ENCODE measurements at regions not wholly inside any gene's neighbourhood (a gene's known extent, or its start where the extent isn't known, plus 50 kb on each side); places are given as distances from the start of the nearest gene placed in this dataset.

DNA sequence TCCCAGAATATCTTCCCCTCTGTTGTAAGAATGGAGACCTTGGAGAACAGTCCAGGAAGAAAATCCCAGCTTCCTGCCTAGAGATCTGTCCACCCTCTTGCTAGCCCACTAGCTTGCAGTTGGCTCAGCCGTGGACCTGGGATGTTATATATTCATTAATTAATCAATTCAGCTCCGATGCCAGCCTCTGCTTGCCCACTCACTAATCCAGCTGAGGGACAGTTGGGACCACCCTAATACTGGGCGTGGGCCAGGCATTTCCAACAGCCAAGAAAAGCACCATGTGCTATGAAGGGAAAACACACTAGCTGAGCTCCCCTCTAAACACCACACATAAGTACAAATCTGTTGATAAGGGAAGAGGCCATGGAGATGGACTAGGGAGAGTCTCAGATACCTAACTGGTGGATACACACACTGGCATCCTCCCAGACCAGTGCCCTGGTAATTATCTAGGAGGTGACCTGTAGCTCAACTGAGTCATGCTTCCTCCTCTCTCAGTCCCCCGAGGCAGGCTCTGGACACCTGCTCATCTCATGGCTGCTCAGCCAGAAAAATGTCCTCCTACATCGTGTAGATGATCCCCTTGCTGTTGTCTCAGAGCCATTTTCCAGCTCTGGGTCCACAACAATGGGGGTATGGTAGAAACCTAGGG lies 78.9 kb downstream of the ANKRD60 start:
- DNase-seq (ENCODE audit: low read depth in 1 of 2, low spot score in 2 of 2) (no peak), FAIRE-seq (no peak)
- no peak overlapping the region for H4K91ac ChIP-seq (replicated peaks; ENCODE audit: insufficient read length, low read length)
- CTCF ChIA-PET (ENCODE audit: partially characterized antibody): interaction anchor here (0.9 to 1.9 kb wide), 6 partner anchors 11 to 66 kb away, joined by 3 to 6 read pairs (median 4); no protein-coding TSS in a partner anchor
- WGBS, 2 experiments (ENCODE audit: extremely low coverage in 1 of 2, insufficient coverage in 1 of 2, insufficient read length in 1 of 2, insufficient replicate concordance in 2 of 2, low coverage in 1 of 2, low lambda C conversion rate in 2 of 2, missing lambda C conversion rate in 1 of 2): 89% methylated on average over 5 of the region's 5 CpGs; no CpG with 5 or more reads in 1 of the 2 experiments
- H2AK5ac ChIP-seq (ENCODE audit: low read depth, low read length): no peak overlapping the region
- H3K18ac ChIP-seq (ENCODE audit: extremely low read depth, low read length): no peak overlapping the region
- no peaks in the 10 kb centered on the region for H4K20me1 ChIP-seq (replicated peaks in 1 of 2; ENCODE audit: control insufficient read depth in 1 of 2, insufficient read depth in 2 of 2, low read length in 2 of 2)
- no peak overlapping the region for H2BK5ac ChIP-seq (ENCODE audit: low read depth, low read length)
- no peaks in the 10 kb centered on the region for H3K79me1 ChIP-seq (ENCODE audit: low read depth, low read length)
- POLR2A ChIA-PET (ENCODE audit: partially characterized antibody): no interaction called here
- H2BK12ac ChIP-seq (ENCODE audit: low read depth, low read length): no peak overlapping the region
- H3K4me2 ChIP-seq (ENCODE audit: insufficient read depth in 1 of 2, low read depth in 2 of 2, low read length in 2 of 2): no peak overlapping the region; a peak in 1 of 4 replicates
- H3K27ac ChIP-seq (ENCODE audit: low read depth, low read length): no peak overlapping the region
- no peak overlapping the region for H2BK120ac ChIP-seq (replicated peaks; ENCODE audit: low read depth, low read length)
- no peak overlapping the region for H2BK20ac ChIP-seq (ENCODE audit: low read length)
- H3K4me1 ChIP-seq (replicated peaks in 1 of 4; ENCODE audit: control insufficient read depth in 3 of 4, insufficient read depth in 4 of 4, low read length in 3 of 4): peaks cover 0 to 9% (median under 1%) of the 10 kb centered on the region in 4 experiments; a peak in 3 of 7 replicates
- no peak overlapping the region for H2BK15ac ChIP-seq (ENCODE audit: low read length)
- H3K23me2 ChIP-seq (ENCODE audit: low read depth, low read length): peaks cover 3% of the 10 kb centered on the region; the same call in 1 of the 2 replicates
- no peak overlapping the region for H3K56ac ChIP-seq (replicated peaks; ENCODE audit: insufficient read length, low read depth, low read length)
- no peak overlapping the region for H3K14ac ChIP-seq (ENCODE audit: insufficient read length)
- H4K8ac ChIP-seq (ENCODE audit: extremely low read depth, insufficient read depth, low read length): no peak overlapping the region
- no peak overlapping the region for H3K23ac ChIP-seq (ENCODE audit: insufficient read length)
- no peak overlapping the region for H2AFZ ChIP-seq (ENCODE audit: low read length)
- peaks cover 0 to 14% (median 2%) of the 10 kb centered on the region in 4 experiments; a peak in 4 of 7 replicates for H3K27me3 ChIP-seq (replicated peaks in 1 of 4; ENCODE audit: control insufficient read depth in 3 of 4, extremely low read depth in 1 of 4, insufficient read depth in 3 of 4, low read length in 3 of 4)
- no peaks in the 10 kb centered on the region for H3K36me3 ChIP-seq (ENCODE audit: control insufficient read depth in 2 of 4, insufficient read depth in 4 of 4, low read length in 3 of 4)
- no peaks in the 10 kb centered on the region for H3K79me2 ChIP-seq (ENCODE audit: control insufficient read depth in 1 of 2, insufficient read depth in 2 of 2, low read length in 2 of 2)
- no peak overlapping the region for H3K9ac ChIP-seq (replicated peaks in 1 of 4; ENCODE audit: extremely low read depth in 1 of 4, low read depth in 3 of 4, low read length in 3 of 4)
- H3K9me3 ChIP-seq (ENCODE audit: insufficient read depth in 2 of 2, low read depth in 1 of 2, low read length in 1 of 2): no peaks in the 10 kb centered on the region
- no peak overlapping the region for H3K4me3 ChIP-seq (ENCODE audit: extremely low read depth in 1 of 4, insufficient read depth in 2 of 4, low read depth in 3 of 4, low read length in 4 of 4)
- no peak overlapping the region for H4K5ac ChIP-seq (ENCODE audit: insufficient read length, low read depth, low read length)
- no peak overlapping the region for H3K4ac ChIP-seq (replicated peaks; ENCODE audit: insufficient read length, low read depth, low read length)
- TF ChIP-seq SIX5 (IDR thresholded peaks at IDR 0.05; ENCODE audit: low read depth, low read length) (no peak), SP2 (IDR thresholded peaks at IDR 0.05; ENCODE audit: low read length) (no peak), RBBP5 (IDR thresholded peaks at IDR 0.05; ENCODE audit: borderline replicate concordance, low read depth, low read length) (no peak), CEBPB (IDR thresholded peaks at IDR 0.05; ENCODE audit: low read depth, low read length) (no peak), SIN3A (conservative IDR thresholded peaks at IDR 0.05 in 1 of 2, IDR thresholded peaks at IDR 0.05 in 1 of 2; ENCODE audit: low read depth in 1 of 2, low read length in 2 of 2) (no peak), ZNF274 (IDR thresholded peaks at IDR 0.05; ENCODE audit: borderline replicate concordance, extremely low read depth, low read length) (no peak), SP4 (IDR thresholded peaks at IDR 0.05; ENCODE audit: low read length) (no peak), TAF1 (IDR thresholded peaks at IDR 0.05; ENCODE audit: low read depth, low read length) (no peak), HDAC6 (IDR thresholded peaks at IDR 0.05; ENCODE audit: low read depth, low read length) (no peak), GTF2F1 (IDR thresholded peaks at IDR 0.05; ENCODE audit: borderline replicate concordance, low read depth, low read length) (no peak), CREB1 (IDR thresholded peaks at IDR 0.05) (no peak), GABPA (IDR thresholded peaks at IDR 0.05; ENCODE audit: borderline replicate concordance, insufficient read depth, low read length) (no peak)
- TF ChIP-seq, protein P1, sequence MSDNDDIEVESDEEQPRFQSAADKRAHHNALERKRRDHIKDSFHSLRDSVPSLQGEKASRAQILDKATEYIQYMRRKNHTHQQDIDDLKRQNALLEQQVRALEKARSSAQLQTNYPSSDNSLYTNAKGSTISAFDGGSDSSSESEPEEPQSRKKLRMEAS (IDR thresholded peaks at IDR 0.05): no peak
- TF ChIP-seq, protein P2, sequence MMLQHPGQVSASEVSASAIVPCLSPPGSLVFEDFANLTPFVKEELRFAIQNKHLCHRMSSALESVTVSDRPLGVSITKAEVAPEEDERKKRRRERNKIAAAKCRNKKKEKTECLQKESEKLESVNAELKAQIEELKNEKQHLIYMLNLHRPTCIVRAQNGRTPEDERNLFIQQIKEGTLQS (IDR thresholded peaks at IDR 0.05; ENCODE audit: insufficient read depth, low read depth, low read length): no peak

Measured in H1 (cell line).